Stimulated activated naive CD8-positive, alpha-beta T cell treated with anti-CD3 and anti-CD28 coated beads, Interleukin-15, amount 100 ng/mL, for 72 hours (primary cell): ENCODE measurements at regions not wholly inside any gene's neighbourhood (a gene's known extent, or its start where the extent isn't known, plus 50 kb on each side); places are given as distances from the start of the nearest gene placed in this dataset.

Experiments
- ATAC-seq: fragments of 150-1000 bp; cut with Tn5 transposase; 2 replicates; pipeline ENCODE4 v1.10.0; 2021; ENCODE audit warnings: mild to moderate bottlenecking, moderate library complexity
- DNase-seq, 2 donors: peaks; one replicate each; pipeline ENCODE4 v3.0.0; 2021 to 2022
- H3K27ac Mint-ChIP-seq, 2 donors: one replicate each; pipeline ENCODE4 v1.8.0; 2022; ENCODE audit warnings: mild to moderate bottlenecking in 2 of 2, mixed read lengths in 2 of 2, moderate library complexity in 2 of 2
- H3K27me3 Mint-ChIP-seq: one replicate; pipeline ENCODE4 v1.8.0; 2022; ENCODE audit warnings: mixed read lengths
- H3K4me1 Mint-ChIP-seq: one replicate; pipeline ENCODE4 v1.8.0; 2022; ENCODE audit warnings: mild to moderate bottlenecking, mixed read lengths
- H3K4me3 Mint-ChIP-seq, 2 donors: one replicate each; pipeline ENCODE4 v1.8.0; 2022; ENCODE audit warnings: mild to moderate bottlenecking in 2 of 2, mixed read lengths in 2 of 2, moderate library complexity in 1 of 2
- H3K9me3 Mint-ChIP-seq, 2 donors: one replicate each; pipeline ENCODE4 v1.8.0; 2022; ENCODE audit warnings: mixed read lengths in 2 of 2

GRCh38 chr12:115693970-115694369 lies 583.5 kb downstream of the MED13L start:
- Mint-ChIP-seq H3K9me3 (no peaks in the 10 kb centered on the region), H3K27ac (peak overlapping the region in 1 of 2 donors; percentile 79), H3K4me3 (no peak overlapping the region), H3K4me1 (no peaks in the 10 kb centered on the region), H3K27me3 (no peaks in the 10 kb centered on the region)
- ATAC-seq (no peak), DNase-seq (no peak)

- DNase-seq (no peak), ATAC-seq (no peak)
- H3K4me1 Mint-ChIP-seq: no peaks in the 10 kb centered on the region
- no peak overlapping the region for H3K4me3 Mint-ChIP-seq
- no peaks in the 10 kb centered on the region for H3K9me3 Mint-ChIP-seq
- no peaks in the 10 kb centered on the region for H3K27me3 Mint-ChIP-seq
- H3K27ac Mint-ChIP-seq: no peak overlapping the region
Observed at GRCh38 chr12:115691123-115691522, 586.4 kb downstream of the MED13L start.

- H3K27me3 Mint-ChIP-seq: no peaks in the 10 kb centered on the region
Observed at GRCh38 chr12:115687094-115687493, 590.4 kb downstream of the MED13L start.

GRCh38 chr12:115683240-115683780 lies 594.2 kb downstream of the MED13L start:
- no peaks in the 10 kb centered on the region for H3K4me1 Mint-ChIP-seq
- ATAC-seq: no peak
- H3K4me3 Mint-ChIP-seq: no peak overlapping the region
- no peak overlapping the region for H3K27ac Mint-ChIP-seq
- no peaks in the 10 kb centered on the region for H3K27me3 Mint-ChIP-seq
- no peak for DNase-seq
- peaks cover 0 to 8% of the 10 kb centered on the region in 2 donors for H3K9me3 Mint-ChIP-seq

More at GRCh38 chr12:115687094-115687493, 590.4 kb downstream of the MED13L start:
- H3K9me3 Mint-ChIP-seq: peaks cover 0 to 8% of the 10 kb centered on the region in 2 donors
- no peak overlapping the region for H3K27ac Mint-ChIP-seq
- ATAC-seq: no peak
- H3K4me1 Mint-ChIP-seq: no peaks in the 10 kb centered on the region
- H3K4me3 Mint-ChIP-seq: no peak overlapping the region
- DNase-seq: no peak

GRCh38 chr12:115680967-115681366 lies 596.5 kb downstream of the MED13L start:
- Mint-ChIP-seq H3K27ac (no peak overlapping the region), H3K27me3 (no peaks in the 10 kb centered on the region), H3K4me1 (no peaks in the 10 kb centered on the region), H3K9me3 (peaks cover 0 to 13% of the 10 kb centered on the region in 2 donors), H3K4me3 (no peak overlapping the region)
- no peak for DNase-seq
- no peak for ATAC-seq

- peaks cover 16 to 23% of the 10 kb centered on the region in 2 donors for H3K9me3 Mint-ChIP-seq
- DNase-seq: no peak
- no peak overlapping the region for H3K4me3 Mint-ChIP-seq
- ATAC-seq: no peak
- no peak overlapping the region for H3K27ac Mint-ChIP-seq
- no peaks in the 10 kb centered on the region for H3K4me1 Mint-ChIP-seq
- H3K27me3 Mint-ChIP-seq: no peaks in the 10 kb centered on the region
Observed at GRCh38 chr12:115672506-115673080, 604.9 kb downstream of the MED13L start.

GRCh38 chr12:115672086-115672485 lies 605.4 kb downstream of the MED13L start:
- ATAC-seq (no peak), DNase-seq (no peak)
- no peak overlapping the region for H3K4me3 Mint-ChIP-seq

GRCh38 chr12:115670869-115671268 lies 606.6 kb downstream of the MED13L start:
- Mint-ChIP-seq H3K4me3 (no peak overlapping the region), H3K27ac (no peak overlapping the region), H3K4me1 (no peaks in the 10 kb centered on the region), H3K9me3 (peaks cover 12 to 23% of the 10 kb centered on the region in 2 donors), H3K27me3 (no peaks in the 10 kb centered on the region)
- DNase-seq: no peak
- ATAC-seq: no peak

More at GRCh38 chr12:115672086-115672485, 605.4 kb downstream of the MED13L start:
- H3K27me3 Mint-ChIP-seq: no peaks in the 10 kb centered on the region
- no peaks in the 10 kb centered on the region for H3K4me1 Mint-ChIP-seq
- H3K9me3 Mint-ChIP-seq: peaks cover 16 to 23% of the 10 kb centered on the region in 2 donors
- no peak overlapping the region for H3K27ac Mint-ChIP-seq

- Mint-ChIP-seq H3K4me3 (no peak overlapping the region), H3K27ac (no peak overlapping the region), H3K27me3 (no peaks in the 10 kb centered on the region), H3K4me1 (no peaks in the 10 kb centered on the region), H3K9me3 (peaks cover 10 to 12% of the 10 kb centered on the region in 2 donors)
- no peak for ATAC-seq
- no peak for DNase-seq
Observed at GRCh38 chr12:115667116-115667515, 610.4 kb downstream of the MED13L start.

GRCh38 chr12:115666168-115666567 lies 611.3 kb downstream of the MED13L start:
- Mint-ChIP-seq H3K9me3 (peaks cover 7 to 12% of the 10 kb centered on the region in 2 donors), H3K27me3 (no peaks in the 10 kb centered on the region), H3K4me1 (no peaks in the 10 kb centered on the region), H3K4me3 (no peak overlapping the region), H3K27ac (no peak overlapping the region)
- ATAC-seq: no peak
- no peak for DNase-seq

GRCh38 chr12:115661112-115661511 lies 616.4 kb downstream of the MED13L start:
- no peak overlapping the region for H3K27ac Mint-ChIP-seq
- H3K4me1 Mint-ChIP-seq: no peaks in the 10 kb centered on the region
- no peak overlapping the region for H3K4me3 Mint-ChIP-seq
- no peak for ATAC-seq
- H3K27me3 Mint-ChIP-seq: peaks cover 13% of the 10 kb centered on the region
- no peak for DNase-seq
- peaks cover 5 to 7% of the 10 kb centered on the region in 2 donors for H3K9me3 Mint-ChIP-seq

- ATAC-seq (no peak), DNase-seq (no peak)
- H3K4me1 Mint-ChIP-seq: no peaks in the 10 kb centered on the region
- H3K27ac Mint-ChIP-seq: no peak overlapping the region
- H3K4me3 Mint-ChIP-seq: no peak overlapping the region
- H3K27me3 Mint-ChIP-seq: peaks cover 13% of the 10 kb centered on the region
- peaks cover 5 to 7% of the 10 kb centered on the region in 2 donors for H3K9me3 Mint-ChIP-seq
Observed at GRCh38 chr12:115660211-115660805, 617.2 kb downstream of the MED13L start.

GRCh38 chr12:115659422-115659821 lies 618.1 kb downstream of the MED13L start:
- no peak for ATAC-seq
- Mint-ChIP-seq H3K27ac (no peak overlapping the region), H3K27me3 (peaks cover 13% of the 10 kb centered on the region), H3K4me3 (no peak overlapping the region), H3K4me1 (no peaks in the 10 kb centered on the region), H3K9me3 (peaks cover 5 to 7% of the 10 kb centered on the region in 2 donors)
- no peak for DNase-seq

- Mint-ChIP-seq H3K4me1 (no peaks in the 10 kb centered on the region), H3K9me3 (peaks cover 5 to 7% of the 10 kb centered on the region in 2 donors), H3K4me3 (no peak overlapping the region), H3K27me3 (peaks cover 13% of the 10 kb centered on the region), H3K27ac (no peak overlapping the region)
- DNase-seq (no peak), ATAC-seq (no peak)
Observed at GRCh38 chr12:115657081-115658013, 620.1 kb downstream of the MED13L start.

GRCh38 chr12:115650026-115650425 lies 627.5 kb downstream of the MED13L start:
- H3K27me3 Mint-ChIP-seq: peaks cover 8% of the 10 kb centered on the region

More at GRCh38 chr12:115650026-115650425, 627.5 kb downstream of the MED13L start:
- Mint-ChIP-seq H3K4me3 (no peak overlapping the region), H3K4me1 (no peaks in the 10 kb centered on the region), H3K27ac (no peak overlapping the region), H3K9me3 (peaks cover 0 to 6% of the 10 kb centered on the region in 2 donors)
- DNase-seq (no peak), ATAC-seq (no peak)
